ENCODE measurements at regions not wholly inside any gene's neighbourhood (a gene's known extent, or its start where the extent isn't known, plus 50 kb on each side); places are given as distances from the start of the nearest gene placed in this dataset.
A peak's percentile ranks its signal among the peaks of the same experiment; 100 is the strongest.

GRCh38 chr1:172957491-172957890 is 93.2 kb downstream of the TNFSF18 start:
- CTCF ChIA-PET: no interaction called here
- Histone ChIP-seq H3K4me3 (ENCODE audit: insufficient read depth, low read depth, low read length) (no peak overlapping the region), H2BK20ac (ENCODE audit: low read depth, low read length) (peak overlapping the region; percentile 94), H3K27ac (ENCODE audit: insufficient read depth, low read length) (no peak overlapping the region), H3K9me3 (ENCODE audit: control insufficient read depth, insufficient read depth, low read length) (no peaks in the 10 kb centered on the region), H3K9me1 (ENCODE audit: insufficient read depth, low read length) (peaks cover 26% of the 10 kb centered on the region), H2BK5ac (ENCODE audit: low read depth, low read length, poor library complexity, severe bottlenecking) (peak overlapping the region; percentile 87), H4K91ac (ENCODE audit: insufficient read depth, low read depth, low read length) (peak overlapping the region; percentile 86), H2AK5ac (ENCODE audit: low read depth, low read length) (peak overlapping the region; percentile 93), H3K18ac (ENCODE audit: low read depth, low read length) (peak overlapping the region; percentile 84; the same call in 1 of the 2 replicates), H3K27me3 (ENCODE audit: control insufficient read depth, insufficient read depth, low read length) (no peaks in the 10 kb centered on the region), H3K9ac (ENCODE audit: low read depth, low read length) (no peak overlapping the region), H3K56ac (ENCODE audit: extremely low read depth, insufficient read depth, low read length) (no peak overlapping the region), H3K4me2 (ENCODE audit: low read depth, low read length) (no peak overlapping the region), H3K79me1 (ENCODE audit: low read depth in 1 of 2, low read length in 2 of 2) (peaks cover 0 to 29% of the 10 kb centered on the region in 2 experiments; a peak in 3 of 4 replicates), H3K23ac (ENCODE audit: low read depth, low read length) (peak overlapping the region; percentile 79), H3K4me1 (ENCODE audit: control insufficient read depth, insufficient read depth, low read length) (peaks cover 23% of the 10 kb centered on the region), H2AK9ac (replicated peaks; ENCODE audit: low read depth, low read length, poor library complexity) (no peak overlapping the region), H4K20me1 (ENCODE audit: insufficient read depth, low read length) (no peaks in the 10 kb centered on the region), H3K36me3 (ENCODE audit: control insufficient read depth, insufficient read depth, low read length) (no peaks in the 10 kb centered on the region), H2BK15ac (ENCODE audit: low read depth, low read length) (peak overlapping the region; percentile 94; the same call in 2 of the 3 replicates), H4K5ac (ENCODE audit: low read depth, low read length) (peak overlapping the region; percentile 84), H2BK120ac (ENCODE audit: low read depth, low read length) (peak overlapping the region; percentile 100), H3K4ac (ENCODE audit: low read depth, low read length) (peak overlapping the region; percentile 93), H4K8ac (ENCODE audit: low read depth in 2 of 2, low read length in 2 of 2) (peak overlapping the region; percentile 78 to 88; a peak in 3 of 4 replicates), H3K14ac (replicated peaks; ENCODE audit: low read depth, low read length) (peak overlapping the region; percentile 93), H2AFZ (replicated peaks; ENCODE audit: low read length, poor library complexity) (no peak overlapping the region)
- no peak for DNase-seq
- no TSS peak for BruUV-seq (replicated peaks)
- POLR2A ChIA-PET (ENCODE audit: unreplicated experiment): no interaction called here
- ATAC-seq (ENCODE audit: low read depth): no peak
- dilution Hi-C loops (cut with HindIII; ENCODE audit: low sequenced_read_pairs, unreplicated experiment) (no loop called here), intact Hi-C loops (cut with micrococcal nuclease) (loop anchor here (10.0 kb wide), 1 partner anchor 167 kb away; no protein-coding TSS in a partner anchor), in situ Hi-C loops (cut with MboI; ENCODE audit: low sequenced_read_pairs) (no loop called here)
- no peak for TF ChIP-seq RAD21 (IDR thresholded peaks at IDR 0.05; ENCODE audit: low read length)
- no peak for TF ChIP-seq CHD1 (IDR thresholded peaks at IDR 0.05; ENCODE audit: low read depth, low read length)
- TF ChIP-seq MXI1 (IDR thresholded peaks at IDR 0.05; ENCODE audit: borderline replicate concordance, low read depth, low read length): no peak
- TF ChIP-seq MAZ (IDR thresholded peaks at IDR 0.05; ENCODE audit: borderline replicate concordance, low read depth, low read length): no peak
- no peak for TF ChIP-seq RFX5 (IDR thresholded peaks at IDR 0.05; ENCODE audit: low read depth, low read length)
- TF ChIP-seq BHLHE40 (IDR thresholded peaks at IDR 0.05; ENCODE audit: low read depth, low read length): no peak
- no peak for TF ChIP-seq MAFK (IDR thresholded peaks at IDR 0.05; ENCODE audit: low read depth, low read length)
- TF ChIP-seq POLR2A (IDR thresholded peaks at IDR 0.05; ENCODE audit: low read depth, low read length): no peak
- TF ChIP-seq SMC3 (IDR thresholded peaks at IDR 0.05; ENCODE audit: low read depth, low read length): no peak
- TF ChIP-seq USF2 (IDR thresholded peaks at IDR 0.05; ENCODE audit: low read depth, low read length): no peak
- no peak for TF ChIP-seq ELK1 (IDR thresholded peaks at IDR 0.05; ENCODE audit: borderline replicate concordance, low read depth, low read length)
- no peak for TF ChIP-seq CEBPB (IDR thresholded peaks at IDR 0.05; ENCODE audit: low read depth, low read length)
- TF ChIP-seq FOS (IDR thresholded peaks at IDR 0.05; ENCODE audit: low read depth, low read length): no peak
- TF ChIP-seq NFE2L2 (IDR thresholded peaks at IDR 0.05; ENCODE audit: low read depth, low read length): no peak
- no peak for TF ChIP-seq RCOR1 (IDR thresholded peaks at IDR 0.05; ENCODE audit: insufficient replicate concordance, low read length)
- TF ChIP-seq CTCF (conservative IDR thresholded peaks at IDR 0.05; ENCODE audit: low read depth, low read length): no peak

Data from IMR-90 (cell line).